ENCODE measurements at regions not wholly inside any gene's neighbourhood (a gene's known extent, or its start where the extent isn't known, plus 50 kb on each side); places are given as distances from the start of the nearest gene placed in this dataset.

DNA sequence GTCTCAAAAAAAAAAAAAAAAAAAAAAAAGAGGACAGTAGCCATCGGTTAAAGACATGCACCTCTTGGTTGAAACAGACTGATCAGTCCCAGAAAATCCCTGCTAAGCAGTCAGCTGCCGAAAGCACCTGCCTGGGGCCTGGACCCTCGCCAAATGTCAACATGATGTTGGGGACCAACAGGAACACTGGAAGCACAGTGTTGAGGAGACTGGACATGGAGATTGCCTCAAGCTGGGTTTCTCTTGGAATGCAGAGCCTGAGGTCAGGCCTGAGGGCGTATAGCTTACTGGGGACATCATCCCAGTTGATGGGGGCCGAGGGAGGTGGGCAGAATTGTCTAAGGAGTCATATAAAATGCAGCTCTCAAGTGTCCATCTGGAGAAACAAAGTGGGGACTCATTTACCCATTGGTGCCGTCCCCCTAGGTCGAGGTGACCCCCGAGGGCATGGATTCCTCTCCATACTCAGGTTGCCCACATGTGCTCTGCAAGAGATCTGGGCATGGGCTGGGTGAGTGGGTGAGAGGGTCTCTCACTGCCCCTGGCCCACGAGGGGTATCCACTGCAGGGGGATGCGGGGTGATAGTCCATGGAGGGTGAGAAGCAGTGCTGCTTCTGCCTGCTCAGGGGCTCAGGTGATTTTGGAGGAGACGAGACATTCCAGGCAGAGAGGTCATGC lies 164.5 kb downstream of the URI1 start:
- Histone ChIP-seq H3K4me3 (no peak overlapping the region), H3K4me2 (no peak overlapping the region), H3K9me3 (no peaks in the 10 kb centered on the region), H3K4me1 (no peaks in the 10 kb centered on the region), H3K27ac (no peak overlapping the region)
- 14% methylated on average over 11 of the region's 11 CpGs for WGBS (ENCODE audit: missing lambda C conversion rate)
- TF ChIP-seq NR3C1 (IDR thresholded peaks at IDR 0.05) (no peak), EP300 (IDR thresholded peaks at IDR 0.05) (no peak)
- no peak for DNase-seq (ENCODE audit: low read depth in 1 of 2, low spot score in 1 of 2)
- ChIA-PET POLR2A (no interaction called here), CTCF (interaction anchor here (0.9 to 1.7 kb wide), 4 partner anchors 13 to 45 kb away, joined by 3 to 6 read pairs (median 3); no protein-coding TSS in a partner anchor)
- ATAC-seq, result 0 out of 6 replicates have a peak, but pooled peaks of 1 of the 2 experiments have one; percentile 4
- FAIRE-seq, result no peak

DNA sequence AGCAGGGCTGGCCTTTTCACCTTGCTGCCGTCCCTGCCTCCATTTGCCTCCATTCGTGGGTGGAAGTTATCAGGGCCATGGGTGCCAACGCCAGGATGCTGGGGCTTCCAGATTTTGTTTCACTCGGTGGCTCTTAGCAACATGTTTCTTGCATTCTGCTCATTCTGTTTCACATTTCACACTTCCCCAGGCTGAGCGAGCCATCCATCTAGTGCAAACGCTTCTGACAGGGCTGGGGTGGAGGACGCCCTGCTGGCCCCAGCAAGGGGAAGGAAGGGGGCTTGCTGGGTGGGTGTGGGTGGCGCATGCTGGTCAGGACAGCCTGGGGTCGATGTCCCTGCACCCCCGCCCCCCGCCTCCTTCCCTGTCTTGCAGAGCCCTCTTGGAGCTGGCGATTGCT lies 165.2 kb downstream of the URI1 start:
- FAIRE-seq (no peak), DNase-seq (ENCODE audit: low read depth in 1 of 2, low spot score in 1 of 2) (no peak), ATAC-seq (no peak)
- 17% methylated on average over 12 of the region's 12 CpGs for WGBS (ENCODE audit: missing lambda C conversion rate)
- H3K4me1 ChIP-seq, result no peaks in the 10 kb centered on the region
- H3K9me3 ChIP-seq, result no peaks in the 10 kb centered on the region
- ChIA-PET CTCF (no interaction called here), POLR2A (no interaction called here)
- no peak overlapping the region for H3K4me3 ChIP-seq
- TF ChIP-seq, protein P1, sequence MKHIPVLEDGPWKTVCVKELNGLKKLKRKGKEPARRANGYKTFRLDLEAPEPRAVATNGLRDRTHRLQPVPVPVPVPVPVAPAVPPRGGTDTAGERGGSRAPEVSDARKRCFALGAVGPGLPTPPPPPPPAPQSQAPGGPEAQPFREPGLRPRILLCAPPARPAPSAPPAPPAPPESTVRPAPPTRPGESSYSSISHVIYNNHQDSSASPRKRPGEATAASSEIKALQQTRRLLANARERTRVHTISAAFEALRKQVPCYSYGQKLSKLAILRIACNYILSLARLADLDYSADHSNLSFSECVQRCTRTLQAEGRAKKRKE (CRISPR knock-in tag; IDR thresholded peaks at IDR 0.05; ENCODE audit: low read depth), result no peak
- no peak for TF ChIP-seq RARB (CRISPR knock-in tag; IDR thresholded peaks at IDR 0.05)
- no peak overlapping the region for H3K4me2 ChIP-seq
- H3K27ac ChIP-seq, result no peak overlapping the region

DNA sequence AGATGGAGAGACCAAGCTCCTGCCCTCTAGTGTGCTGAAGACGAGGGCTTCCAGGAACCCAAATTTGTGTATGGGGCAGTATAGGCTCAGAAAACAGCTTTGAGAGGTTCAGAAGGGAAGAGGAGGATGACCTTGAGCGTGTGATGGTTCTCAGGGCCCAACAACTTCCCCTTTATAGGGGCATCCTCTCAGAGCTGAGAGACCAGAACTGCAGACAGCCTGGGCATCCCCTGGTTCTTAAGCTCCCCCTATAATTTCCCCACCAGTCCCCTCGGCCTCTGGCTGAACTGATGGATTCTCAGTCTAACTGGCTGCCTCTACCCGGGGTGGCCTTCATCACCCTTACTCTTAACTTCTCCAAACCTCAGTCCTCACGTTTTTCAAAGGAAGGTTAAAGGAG lies 167.5 kb downstream of the URI1 start:
- Histone ChIP-seq H3K27ac (no peak overlapping the region), H3K4me2 (no peak overlapping the region), H3K4me1 (no peaks in the 10 kb centered on the region), H3K9me3 (no peaks in the 10 kb centered on the region), H3K4me3 (no peak overlapping the region)
- FAIRE-seq (no peak), ATAC-seq (no peak), DNase-seq (ENCODE audit: low read depth in 1 of 2, low spot score in 1 of 2) (no peak)
- ChIA-PET POLR2A (no interaction called here), CTCF (interaction anchor here (0.7 to 1.4 kb wide), 2 partner anchors 14 to 350 kb away, joined by 3 read pairs; no protein-coding TSS in a partner anchor)
- WGBS (ENCODE audit: missing lambda C conversion rate), result 6% methylated on average over 5 of the region's 5 CpGs
- TF ChIP-seq JUNB (IDR thresholded peaks at IDR 0.05) (no peak), RFX5 (IDR thresholded peaks at IDR 0.05) (no peak), SREBF2 (IDR thresholded peaks at IDR 0.05) (no peak), NR3C1 (IDR thresholded peaks at IDR 0.05) (no peak), POLR2A (IDR thresholded peaks at IDR 0.05; ENCODE audit: low read length) (no peak), HOXA7 (CRISPR knock-in tag; IDR thresholded peaks at IDR 0.05) (no peak), CBX2 (IDR thresholded peaks at IDR 0.05; ENCODE audit: borderline replicate concordance, low read depth) (no peak), CHD2 (IDR thresholded peaks at IDR 0.05; ENCODE audit: low read length, partially characterized antibody) (no peak), NPAS2 (CRISPR knock-in tag; IDR thresholded peaks at IDR 0.05; ENCODE audit: borderline replicate concordance) (no peak), PHF8 (IDR thresholded peaks at IDR 0.05; ENCODE audit: borderline replicate concordance, low read depth) (no peak)
- TF ChIP-seq, protein P2, sequence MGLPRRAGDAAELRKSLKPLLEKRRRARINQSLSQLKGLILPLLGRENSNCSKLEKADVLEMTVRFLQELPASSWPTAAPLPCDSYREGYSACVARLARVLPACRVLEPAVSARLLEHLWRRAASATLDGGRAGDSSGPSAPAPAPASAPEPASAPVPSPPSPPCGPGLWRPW (IDR thresholded peaks at IDR 0.05), result no peak
- TF ChIP-seq, protein P3, sequence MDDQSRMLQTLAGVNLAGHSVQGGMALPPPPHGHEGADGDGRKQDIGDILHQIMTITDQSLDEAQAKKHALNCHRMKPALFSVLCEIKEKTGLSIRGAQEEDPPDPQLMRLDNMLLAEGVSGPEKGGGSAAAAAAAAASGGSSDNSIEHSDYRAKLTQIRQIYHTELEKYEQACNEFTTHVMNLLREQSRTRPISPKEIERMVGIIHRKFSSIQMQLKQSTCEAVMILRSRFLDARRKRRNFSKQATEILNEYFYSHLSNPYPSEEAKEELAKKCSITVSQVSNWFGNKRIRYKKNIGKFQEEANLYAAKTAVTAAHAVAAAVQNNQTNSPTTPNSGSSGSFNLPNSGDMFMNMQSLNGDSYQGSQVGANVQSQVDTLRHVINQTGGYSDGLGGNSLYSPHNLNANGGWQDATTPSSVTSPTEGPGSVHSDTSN (IDR thresholded peaks at IDR 0.05), result no peak
- TF ChIP-seq, protein P4, sequence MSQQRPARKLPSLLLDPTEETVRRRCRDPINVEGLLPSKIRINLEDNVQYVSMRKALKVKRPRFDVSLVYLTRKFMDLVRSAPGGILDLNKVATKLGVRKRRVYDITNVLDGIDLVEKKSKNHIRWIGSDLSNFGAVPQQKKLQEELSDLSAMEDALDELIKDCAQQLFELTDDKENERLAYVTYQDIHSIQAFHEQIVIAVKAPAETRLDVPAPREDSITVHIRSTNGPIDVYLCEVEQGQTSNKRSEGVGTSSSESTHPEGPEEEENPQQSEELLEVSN (IDR thresholded peaks at IDR 0.05; ENCODE audit: borderline replicate concordance, low read depth), result no peak

Data from A549 (cell line).